Testis (tissue), 2 donors: ENCODE measurements at regions not wholly inside any gene's neighbourhood (a gene's known extent, or its start where the extent isn't known, plus 50 kb on each side); places are given as distances from the start of the nearest gene placed in this dataset.

ENCODE experiments used
- CTCF ChIP-seq, 3 experiments: fragments of 450-650 bp in 2 of 3; fragments of 200-600 bp in 1 of 3; sonication (generic) in 1 of 3; IDR thresholded peaks; one replicate each; pipeline ENCODE4 v1.5.1; 2016 to 2019; ENCODE audit warnings: antibody characterized with exemption in 3 of 3, mild to moderate bottlenecking in 2 of 3, moderate library complexity in 1 of 3
- POLR2A ChIP-seq: fragments of 450-650 bp; IDR thresholded peaks from one replicate; pipeline ENCODE4 v1.6.1; 2017; ENCODE audit warnings: antibody characterized with exemption, mild to moderate bottlenecking, moderate library complexity

- TF ChIP-seq CTCF (IDR thresholded peaks at IDR 0.05) (no peak), POLR2A (no peak)
Observed at GRCh38 chr15:69793781-69794451, 303.8 kb downstream of the TLE3 start.
